Cardiac muscle cell (in vitro differentiated cells and primary cell): ENCODE measurements at regions not wholly inside any gene's neighbourhood (a gene's known extent, or its start where the extent isn't known, plus 50 kb on each side); places are given as distances from the start of the nearest gene placed in this dataset.
"Not testable (repeated sequence)": the region's sequence is repeated elsewhere in the genome, so short reads cannot be mapped to it uniquely, and the experiment has no call there.

Source experiments
- DNase-seq, 2 donors: peaks; one replicate each; pipeline versions ENCODE4 v3.0.0 to v3.0.0-alpha.2; 2010 to 2017; ENCODE audit warnings: low read depth in 1 of 2, low spot score in 1 of 2
- H3K27ac ChIP-seq: fragments of 200-600 bp; sonication (generic); 2 replicates; pipeline ENCODE4 v1.5.1; 2016
- H3K27me3 ChIP-seq: fragments of 200-600 bp; sonication (generic); 2 replicates; pipeline ENCODE4 v1.6.0; 2016; ENCODE audit warnings: control low read depth
- H3K36me3 ChIP-seq: fragments of 200-600 bp; sonication (generic); 2 replicates; pipeline ENCODE4 v1.5.1; 2016; ENCODE audit warnings: control low read depth
- H3K4me1 ChIP-seq: fragments of 200-600 bp; sonication (generic); 2 replicates; pipeline ENCODE4 v1.8.1; 2017; ENCODE audit warnings: low read depth, mild to moderate bottlenecking, mixed run types
- H3K4me3 ChIP-seq: fragments of 200-600 bp; sonication (generic); 2 replicates; pipeline ENCODE4 v1.5.1; 2016; ENCODE audit warnings: mild to moderate bottlenecking
- H3K9me3 ChIP-seq: fragments of 200-600 bp; sonication (generic); 2 replicates; pipeline ENCODE4 v1.5.1; 2017; ENCODE audit warnings: low read depth, mild to moderate bottlenecking, control low read depth
- TF ChIP-seq, protein P1 (sequence below): IDR thresholded peaks from 2 replicates; pipeline ENCODE4 v1.5.1; 2012; ENCODE audit warnings: low read depth, mild to moderate bottlenecking, low read length

DNA sequence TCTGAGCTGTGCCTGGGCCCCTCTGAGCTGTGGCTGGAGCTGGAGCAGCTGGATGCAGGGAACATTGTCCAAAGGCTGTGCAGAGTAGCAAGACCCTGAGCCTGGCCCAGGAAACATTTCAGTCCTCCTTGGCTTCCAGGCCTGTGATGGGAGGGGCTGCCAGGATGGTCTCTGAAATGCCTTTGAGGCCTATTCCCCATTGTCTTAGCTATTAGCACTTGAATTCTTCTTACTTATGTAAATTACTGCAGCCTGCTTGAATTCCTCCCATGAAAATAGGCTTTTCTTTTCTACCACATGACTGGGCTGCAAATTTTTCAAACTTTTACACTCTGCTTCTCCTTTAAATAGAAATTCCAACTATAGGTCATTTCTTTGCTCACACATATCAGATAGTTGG, 349.8 kb upstream of the KLHL4 start:
- H3K4me1 ChIP-seq = no peaks in the 10 kb centered on the region
- no peak overlapping the region for H3K4me3 ChIP-seq
- H3K27me3 ChIP-seq = no peaks in the 10 kb centered on the region
- H3K9me3 ChIP-seq = no peaks in the 10 kb centered on the region
- no peak overlapping the region for H3K27ac ChIP-seq
- H3K36me3 ChIP-seq = no peaks in the 10 kb centered on the region
- TF ChIP-seq, protein P1, sequence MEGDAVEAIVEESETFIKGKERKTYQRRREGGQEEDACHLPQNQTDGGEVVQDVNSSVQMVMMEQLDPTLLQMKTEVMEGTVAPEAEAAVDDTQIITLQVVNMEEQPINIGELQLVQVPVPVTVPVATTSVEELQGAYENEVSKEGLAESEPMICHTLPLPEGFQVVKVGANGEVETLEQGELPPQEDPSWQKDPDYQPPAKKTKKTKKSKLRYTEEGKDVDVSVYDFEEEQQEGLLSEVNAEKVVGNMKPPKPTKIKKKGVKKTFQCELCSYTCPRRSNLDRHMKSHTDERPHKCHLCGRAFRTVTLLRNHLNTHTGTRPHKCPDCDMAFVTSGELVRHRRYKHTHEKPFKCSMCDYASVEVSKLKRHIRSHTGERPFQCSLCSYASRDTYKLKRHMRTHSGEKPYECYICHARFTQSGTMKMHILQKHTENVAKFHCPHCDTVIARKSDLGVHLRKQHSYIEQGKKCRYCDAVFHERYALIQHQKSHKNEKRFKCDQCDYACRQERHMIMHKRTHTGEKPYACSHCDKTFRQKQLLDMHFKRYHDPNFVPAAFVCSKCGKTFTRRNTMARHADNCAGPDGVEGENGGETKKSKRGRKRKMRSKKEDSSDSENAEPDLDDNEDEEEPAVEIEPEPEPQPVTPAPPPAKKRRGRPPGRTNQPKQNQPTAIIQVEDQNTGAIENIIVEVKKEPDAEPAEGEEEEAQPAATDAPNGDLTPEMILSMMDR = no peak
- DNase-seq = no peak

DNA sequence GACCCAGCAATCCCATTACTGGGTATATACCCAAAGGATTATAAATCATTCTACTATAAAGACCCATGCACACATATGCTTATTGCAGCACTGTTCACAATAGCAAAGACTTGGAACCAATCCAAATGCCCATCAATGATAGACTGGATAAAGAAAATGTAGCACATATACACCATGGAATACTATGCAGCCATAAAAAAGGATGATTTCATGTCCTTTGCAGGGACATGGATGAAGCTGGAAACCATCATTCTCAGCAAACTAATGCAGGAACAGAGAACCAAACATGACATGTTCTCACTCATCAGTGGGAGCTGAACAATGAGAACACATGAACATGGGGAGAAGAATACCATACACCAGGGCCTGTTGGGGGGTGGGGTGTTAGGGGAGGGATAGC, 339.6 kb upstream of the KLHL4 start:
- H3K4me3 ChIP-seq, H3K27ac ChIP-seq, H3K27me3 ChIP-seq, H3K9me3 ChIP-seq, DNase-seq, H3K4me1 ChIP-seq, H3K36me3 ChIP-seq: not testable (repeated sequence)
